ENCODE measurements at regions not wholly inside any gene's neighbourhood (a gene's known extent, or its start where the extent isn't known, plus 50 kb on each side); places are given as distances from the start of the nearest gene placed in this dataset.
A peak's percentile ranks its signal among the peaks of the same experiment; 100 is the strongest.
"Not testable (repeated sequence)": the region's sequence is repeated elsewhere in the genome, so short reads cannot be mapped to it uniquely, and the experiment has no call there.

GRCh38 chr2:180927030-180927686 is 53.2 kb upstream of the UBE2E3 start:
- DNase-seq (ENCODE audit: low spot score) = no peak

GRCh38 chr2:180925700-180926099 is 54.7 kb upstream of the UBE2E3 start:
- DNase-seq (ENCODE audit: low spot score) = no peak

- DNase-seq (ENCODE audit: low spot score) = no peak
Observed at GRCh38 chr2:180924063-180924462, 56.3 kb upstream of the UBE2E3 start.

GRCh38 chr2:180910831-180911665 is 69.4 kb upstream of the UBE2E3 start:
- no peak for DNase-seq (ENCODE audit: low spot score)

GRCh38 chr2:180907731-180908130 is 72.7 kb upstream of the UBE2E3 start:
- DNase-seq (ENCODE audit: low spot score) = peak; percentile 72

GRCh38 chr2:180905461-180905860 is 74.9 kb upstream of the UBE2E3 start:
- DNase-seq (ENCODE audit: low spot score) = no peak

GRCh38 chr2:180905002-180905401 is 75.4 kb upstream of the UBE2E3 start:
- no peak for DNase-seq (ENCODE audit: low spot score)

GRCh38 chr2:180901331-180901730 is 79.1 kb upstream of the UBE2E3 start:
- no peak for DNase-seq (ENCODE audit: low spot score)

- DNase-seq (ENCODE audit: low spot score) = no peak
Observed at GRCh38 chr2:180893752-180894151, 86.7 kb upstream of the UBE2E3 start.

GRCh38 chr2:180892091-180892490 is 88.3 kb upstream of the UBE2E3 start:
- no peak for DNase-seq (ENCODE audit: low spot score)

- DNase-seq (ENCODE audit: low spot score) = no peak
Observed at GRCh38 chr2:180891360-180891759, 89.0 kb upstream of the UBE2E3 start.

GRCh38 chr2:180890781-180891180 is 89.6 kb upstream of the UBE2E3 start:
- no peak for DNase-seq (ENCODE audit: low spot score)

- DNase-seq (ENCODE audit: low spot score) = no peak
Observed at GRCh38 chr2:180882959-180883358, 97.4 kb upstream of the UBE2E3 start.

- no peak for DNase-seq (ENCODE audit: low spot score)
Observed at GRCh38 chr2:180876506-180876905, 103.9 kb upstream of the UBE2E3 start.

- no peak for DNase-seq (ENCODE audit: low spot score)
Observed at GRCh38 chr2:180873219-180873618, 107.2 kb upstream of the UBE2E3 start.

- DNase-seq (ENCODE audit: low spot score) = not testable (repeated sequence)
Observed at GRCh38 chr2:180872781-180873180, 107.6 kb upstream of the UBE2E3 start.

- no peak for DNase-seq (ENCODE audit: low spot score)
Observed at GRCh38 chr2:180872255-180872654, 108.2 kb upstream of the UBE2E3 start.

GRCh38 chr2:180871649-180872048 is 108.8 kb upstream of the UBE2E3 start:
- DNase-seq (ENCODE audit: low spot score) = no peak

GRCh38 chr2:180849851-180850250 is 130.6 kb upstream of the UBE2E3 start:
- no peak for DNase-seq (ENCODE audit: low spot score)

GRCh38 chr2:180848393-180848792 is 132.0 kb upstream of the UBE2E3 start:
- no peak for DNase-seq (ENCODE audit: low spot score)

GRCh38 chr2:180846756-180847472 is 133.5 kb upstream of the UBE2E3 start:
- DNase-seq (ENCODE audit: low spot score) = no peak

- DNase-seq (ENCODE audit: low spot score) = no peak
Observed at GRCh38 chr2:180842461-180842860, 137.9 kb upstream of the UBE2E3 start.

- DNase-seq (ENCODE audit: low spot score) = no peak
Observed at GRCh38 chr2:180840641-180841040, 139.8 kb upstream of the UBE2E3 start.

All from RKO (cell line).